ENCODE measurements at regions not wholly inside any gene's neighbourhood (a gene's known extent, or its start where the extent isn't known, plus 50 kb on each side); places are given as distances from the start of the nearest gene placed in this dataset.

GRCh38 chr3:28746990-28747389, 398.4 kb upstream of the AZI2 start:
- no peaks in the 10 kb centered on the region for H3K36me3 Mint-ChIP-seq
- H3K27me3 Mint-ChIP-seq (ENCODE audit: low read depth in 3 of 3) = no peaks in the 10 kb centered on the region
- no peak overlapping the region for H3K4me3 Mint-ChIP-seq
- H3K27ac Mint-ChIP-seq = no peak overlapping the region
- Histone ChIP-seq H3K79me2 (ENCODE audit: insufficient read depth, low read length) (no peaks in the 10 kb centered on the region), H3K27me3 (ENCODE audit: control insufficient read depth in 2 of 2, insufficient read depth in 2 of 2, low read length in 2 of 2) (no peaks in the 10 kb centered on the region), H3K4me3 (replicated peaks in 1 of 3; ENCODE audit: low read depth in 2 of 3, low read length in 3 of 3) (no peak overlapping the region), H3K4me1 (ENCODE audit: control insufficient read depth in 1 of 2, insufficient read depth in 2 of 2, low read length in 2 of 2) (no peaks in the 10 kb centered on the region), H4K20me1 (ENCODE audit: insufficient read depth, low read length) (no peaks in the 10 kb centered on the region), H3K36me3 (replicated peaks in 1 of 2; ENCODE audit: control insufficient read depth in 1 of 2, insufficient read depth in 2 of 2, low read length in 2 of 2) (no peaks in the 10 kb centered on the region), H2AFZ (ENCODE audit: insufficient read depth, low read depth, low read length, poor library complexity, severe bottlenecking) (no peak overlapping the region), H3K4me2 (replicated peaks; ENCODE audit: extremely low read depth, low read length, poor library complexity, severe bottlenecking) (no peak overlapping the region), H3K27ac (ENCODE audit: low read depth in 1 of 2, low read length in 2 of 2) (no peak overlapping the region), H3K9me3 (replicated peaks in 1 of 2; ENCODE audit: control insufficient read depth in 1 of 2, insufficient read depth in 1 of 2, low read length in 2 of 2) (peaks cover 7 to 23% of the 10 kb centered on the region in 2 donors), H3K9ac (ENCODE audit: insufficient read depth, low read length, poor library complexity, severe bottlenecking) (no peak overlapping the region)
- DNase-seq = no peak
- 80% methylated on average over 1 of the region's 2 CpGs for WGBS (ENCODE audit: insufficient coverage)
- no peaks in the 10 kb centered on the region for H3K4me1 Mint-ChIP-seq
- H3K9me3 Mint-ChIP-seq = peaks cover 5 to 14% (median 11%) of the 10 kb centered on the region in 7 donors
- TF ChIP-seq, protein P1, sequence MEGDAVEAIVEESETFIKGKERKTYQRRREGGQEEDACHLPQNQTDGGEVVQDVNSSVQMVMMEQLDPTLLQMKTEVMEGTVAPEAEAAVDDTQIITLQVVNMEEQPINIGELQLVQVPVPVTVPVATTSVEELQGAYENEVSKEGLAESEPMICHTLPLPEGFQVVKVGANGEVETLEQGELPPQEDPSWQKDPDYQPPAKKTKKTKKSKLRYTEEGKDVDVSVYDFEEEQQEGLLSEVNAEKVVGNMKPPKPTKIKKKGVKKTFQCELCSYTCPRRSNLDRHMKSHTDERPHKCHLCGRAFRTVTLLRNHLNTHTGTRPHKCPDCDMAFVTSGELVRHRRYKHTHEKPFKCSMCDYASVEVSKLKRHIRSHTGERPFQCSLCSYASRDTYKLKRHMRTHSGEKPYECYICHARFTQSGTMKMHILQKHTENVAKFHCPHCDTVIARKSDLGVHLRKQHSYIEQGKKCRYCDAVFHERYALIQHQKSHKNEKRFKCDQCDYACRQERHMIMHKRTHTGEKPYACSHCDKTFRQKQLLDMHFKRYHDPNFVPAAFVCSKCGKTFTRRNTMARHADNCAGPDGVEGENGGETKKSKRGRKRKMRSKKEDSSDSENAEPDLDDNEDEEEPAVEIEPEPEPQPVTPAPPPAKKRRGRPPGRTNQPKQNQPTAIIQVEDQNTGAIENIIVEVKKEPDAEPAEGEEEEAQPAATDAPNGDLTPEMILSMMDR (IDR thresholded peaks at IDR 0.05) = no peak
- intact Hi-C loops (cut with micrococcal nuclease) = no loop called here

DNA sequence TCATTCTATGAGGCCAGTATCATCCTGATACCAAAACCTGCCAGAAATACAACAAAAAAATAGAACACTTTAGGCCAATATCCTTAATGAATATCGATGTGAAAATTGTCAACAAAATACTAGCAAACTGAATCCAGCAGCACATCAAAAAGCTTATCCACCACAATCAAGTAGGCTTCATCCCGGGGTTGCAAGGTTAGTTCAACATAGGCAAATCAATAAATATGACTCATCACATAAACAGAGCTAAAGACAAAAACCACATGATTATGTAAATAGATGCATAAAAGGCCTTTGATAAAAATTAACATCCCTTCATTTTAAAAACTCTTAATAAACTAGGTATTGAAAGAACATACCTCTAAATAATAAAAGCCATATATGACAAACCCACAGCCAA, 403.2 kb upstream of the AZI2 start:
- no peaks in the 10 kb centered on the region for H3K36me3 ChIP-seq (replicated peaks in 1 of 2; ENCODE audit: control insufficient read depth in 1 of 2, insufficient read depth in 2 of 2, low read length in 2 of 2)
- no CpG with 5 or more reads among the region's 2 CpGs for WGBS (ENCODE audit: insufficient coverage)
- no peaks in the 10 kb centered on the region for H4K20me1 ChIP-seq (ENCODE audit: insufficient read depth, low read length)
- H3K4me2 ChIP-seq (replicated peaks; ENCODE audit: extremely low read depth, low read length, poor library complexity, severe bottlenecking) = no peak overlapping the region
- H3K27ac ChIP-seq (ENCODE audit: low read depth in 1 of 2, low read length in 2 of 2) = no peak overlapping the region
- no peak for DNase-seq
- peaks cover 7 to 30% of the 10 kb centered on the region in 2 donors for H3K9me3 ChIP-seq (replicated peaks in 1 of 2; ENCODE audit: control insufficient read depth in 1 of 2, insufficient read depth in 1 of 2, low read length in 2 of 2)
- TF ChIP-seq, protein P1 (IDR thresholded peaks at IDR 0.05) = no peak
- no peak overlapping the region for H3K4me3 Mint-ChIP-seq
- no peak overlapping the region for H3K4me3 ChIP-seq (replicated peaks in 1 of 3; ENCODE audit: low read depth in 2 of 3, low read length in 3 of 3)
- no peak overlapping the region for H2AFZ ChIP-seq (ENCODE audit: insufficient read depth, low read depth, low read length, poor library complexity, severe bottlenecking)
- no peaks in the 10 kb centered on the region for H3K79me2 ChIP-seq (ENCODE audit: insufficient read depth, low read length)
- no peak overlapping the region for H3K9ac ChIP-seq (ENCODE audit: insufficient read depth, low read length, poor library complexity, severe bottlenecking)
- H3K27ac Mint-ChIP-seq = no peak overlapping the region
- H3K4me1 Mint-ChIP-seq = no peaks in the 10 kb centered on the region
- no peaks in the 10 kb centered on the region for H3K36me3 Mint-ChIP-seq
- no peaks in the 10 kb centered on the region for H3K27me3 Mint-ChIP-seq (ENCODE audit: low read depth in 3 of 3)
- H3K9me3 Mint-ChIP-seq = peaks cover 5 to 21% (median 13%) of the 10 kb centered on the region in 7 donors
- H3K4me1 ChIP-seq (ENCODE audit: control insufficient read depth in 1 of 2, insufficient read depth in 2 of 2, low read length in 2 of 2) = no peaks in the 10 kb centered on the region
- intact Hi-C loops (cut with micrococcal nuclease) = no loop called here
- H3K27me3 ChIP-seq (ENCODE audit: control insufficient read depth in 2 of 2, insufficient read depth in 2 of 2, low read length in 2 of 2) = no peaks in the 10 kb centered on the region

All from CD14-positive monocyte (primary cell).